Transverse colon (tissue), 4 donors: ENCODE measurements at regions not wholly inside any gene's neighbourhood (a gene's known extent, or its start where the extent isn't known, plus 50 kb on each side); places are given as distances from the start of the nearest gene placed in this dataset.

ENCODE experiments used
- POLR2AphosphoS5 ChIP-seq, 3 donors: sonication (generic); formaldehyde crosslinking; IDR thresholded peaks; one replicate each; pipeline ENCODE4 v1.6.1; 2016; ENCODE audit warnings: antibody characterized with exemption in 3 of 3
- TF ChIP-seq, protein P1 (sequence below), 5 experiments: fragments of 200-600 bp in 3 of 5; fragments of 450-650 bp in 2 of 5; sonication (generic) in 3 of 5; IDR thresholded peaks; 1 replicate in 2 of 5; 2 replicates in 3 of 5; pipeline ENCODE4 v1.5.1; 2016 to 2017; ENCODE audit warnings: antibody characterized with exemption in 5 of 5, inconsistent platforms in 3 of 5, mild to moderate bottlenecking in 2 of 5, moderate library complexity in 1 of 5

- TF ChIP-seq POLR2AphosphoS5 (IDR thresholded peaks at IDR 0.05), result no peak
- TF ChIP-seq, protein P1, sequence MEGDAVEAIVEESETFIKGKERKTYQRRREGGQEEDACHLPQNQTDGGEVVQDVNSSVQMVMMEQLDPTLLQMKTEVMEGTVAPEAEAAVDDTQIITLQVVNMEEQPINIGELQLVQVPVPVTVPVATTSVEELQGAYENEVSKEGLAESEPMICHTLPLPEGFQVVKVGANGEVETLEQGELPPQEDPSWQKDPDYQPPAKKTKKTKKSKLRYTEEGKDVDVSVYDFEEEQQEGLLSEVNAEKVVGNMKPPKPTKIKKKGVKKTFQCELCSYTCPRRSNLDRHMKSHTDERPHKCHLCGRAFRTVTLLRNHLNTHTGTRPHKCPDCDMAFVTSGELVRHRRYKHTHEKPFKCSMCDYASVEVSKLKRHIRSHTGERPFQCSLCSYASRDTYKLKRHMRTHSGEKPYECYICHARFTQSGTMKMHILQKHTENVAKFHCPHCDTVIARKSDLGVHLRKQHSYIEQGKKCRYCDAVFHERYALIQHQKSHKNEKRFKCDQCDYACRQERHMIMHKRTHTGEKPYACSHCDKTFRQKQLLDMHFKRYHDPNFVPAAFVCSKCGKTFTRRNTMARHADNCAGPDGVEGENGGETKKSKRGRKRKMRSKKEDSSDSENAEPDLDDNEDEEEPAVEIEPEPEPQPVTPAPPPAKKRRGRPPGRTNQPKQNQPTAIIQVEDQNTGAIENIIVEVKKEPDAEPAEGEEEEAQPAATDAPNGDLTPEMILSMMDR (IDR thresholded peaks at IDR 0.05), result no peak
These were observed 325.4 kb downstream of the RNF144B start for GRCh38 chr6:18712595-18712994.
